Stomach (tissue), 8 donors: ENCODE measurements at regions not wholly inside any gene's neighbourhood (a gene's known extent, or its start where the extent isn't known, plus 50 kb on each side); places are given as distances from the start of the nearest gene placed in this dataset.

Experiments
- DNase-seq, 2 donors: peaks; one replicate each; pipeline versions ENCODE4 v3.0.0 to v3.0.0-alpha.2; 2013 to 2019
- H3K27ac ChIP-seq, 5 donors: fragments of 200-600 bp in 4 of 5; sonication (generic) in 4 of 5; one replicate each; pipeline ENCODE4 v1.5.1; 2013 to 2019; ENCODE audit warnings: mild to moderate bottlenecking in 1 of 5, moderate library complexity in 1 of 5
- H3K27me3 ChIP-seq, 3 donors: fragments of 200-600 bp; sonication (generic); one replicate each; pipeline ENCODE4 v1.5.1; 2017 to 2019; ENCODE audit warnings: mixed run types in 1 of 3
- H3K36me3 ChIP-seq, 4 donors: fragments of 200-600 bp; sonication (generic); 1 replicate in 3 of 4; 2 replicates in 1 of 4; pipeline ENCODE4 v1.5.1; 2016 to 2019
- H3K4me1 ChIP-seq, 4 donors: fragments of 200-600 bp; sonication (generic); one replicate each; pipeline ENCODE4 v1.5.1; 2016 to 2019
- H3K4me3 ChIP-seq, 4 donors: fragments of 200-600 bp; sonication (generic) in 3 of 4; one replicate each; pipeline ENCODE4 v1.5.1; 2016 to 2019; ENCODE audit warnings: mild to moderate bottlenecking in 1 of 4
- H3K9me3 ChIP-seq, 4 donors: fragments of 200-600 bp; sonication (generic); one replicate each; pipeline ENCODE4 v1.5.1; 2016 to 2019
- EP300 ChIP-seq: sonication (generic); formaldehyde crosslinking; IDR thresholded peaks from one replicate; pipeline ENCODE4 v1.6.1; 2017; ENCODE audit warnings: antibody characterized with exemption
- POLR2A ChIP-seq, 4 donors: fragments of 450-650 bp; IDR thresholded peaks; one replicate each; pipeline ENCODE4 v1.6.1; 2016; ENCODE audit warnings: antibody characterized with exemption in 4 of 4, control low read depth in 2 of 4, mild to moderate bottlenecking in 1 of 4, moderate library complexity in 1 of 4
- POLR2AphosphoS5 ChIP-seq, 3 donors: sonication (generic); formaldehyde crosslinking; IDR thresholded peaks; one replicate each; pipeline ENCODE4 v1.6.1; 2016; ENCODE audit warnings: antibody characterized with exemption in 3 of 3
- WGBS, 5 donors: extraction: QIAGEN DNeasy Blood & Tissue Kit in 3 of 5; methylation state at CpG; one replicate each; pipeline versions ENCODE4 v1.1.5 to v1.1.7; 2013 to 2018; 5-methylcytosine and 5-hydroxymethylcytosine counted together
- intact Hi-C: fragments of 100-400 bp; cut with DNase I; formaldehyde crosslinking; loops from one replicate; pipeline ENCODE4 v1.15.1; 2023; ENCODE audit warnings: low total_unique reads
- TF ChIP-seq, protein P1 (sequence below), 7 experiments: fragments of 450-650 bp in 4 of 7; fragments of 200-600 bp in 3 of 7; sonication (generic) in 3 of 7; IDR thresholded peaks; one replicate each; pipeline ENCODE4 v1.5.1; 2016 to 2019; ENCODE audit warnings: antibody characterized with exemption in 7 of 7, control low read depth in 2 of 7, mild to moderate bottlenecking in 1 of 7
- donor health status: healthy with polysubstance abuse.
- donor health status: Bipolar disorder and iron deficiency.
- donor health status: healthy.

- Histone ChIP-seq H3K4me3 (no peak overlapping the region), H3K27me3 (peaks cover 0 to 6% (median 0%) of the 10 kb centered on the region in 3 donors), H3K36me3 (no peaks in the 10 kb centered on the region), H3K27ac (no peak overlapping the region), H3K4me1 (no peaks in the 10 kb centered on the region), H3K9me3 (peaks cover 0 to 64% (median 11%) of the 10 kb centered on the region in 4 donors)
- intact Hi-C loops = no loop called here
- DNase-seq = no peak
- 74 to 82% (median 78%) methylated on average over 15 of the region's 15 CpGs for WGBS, 5 donors
- TF ChIP-seq, protein P1, sequence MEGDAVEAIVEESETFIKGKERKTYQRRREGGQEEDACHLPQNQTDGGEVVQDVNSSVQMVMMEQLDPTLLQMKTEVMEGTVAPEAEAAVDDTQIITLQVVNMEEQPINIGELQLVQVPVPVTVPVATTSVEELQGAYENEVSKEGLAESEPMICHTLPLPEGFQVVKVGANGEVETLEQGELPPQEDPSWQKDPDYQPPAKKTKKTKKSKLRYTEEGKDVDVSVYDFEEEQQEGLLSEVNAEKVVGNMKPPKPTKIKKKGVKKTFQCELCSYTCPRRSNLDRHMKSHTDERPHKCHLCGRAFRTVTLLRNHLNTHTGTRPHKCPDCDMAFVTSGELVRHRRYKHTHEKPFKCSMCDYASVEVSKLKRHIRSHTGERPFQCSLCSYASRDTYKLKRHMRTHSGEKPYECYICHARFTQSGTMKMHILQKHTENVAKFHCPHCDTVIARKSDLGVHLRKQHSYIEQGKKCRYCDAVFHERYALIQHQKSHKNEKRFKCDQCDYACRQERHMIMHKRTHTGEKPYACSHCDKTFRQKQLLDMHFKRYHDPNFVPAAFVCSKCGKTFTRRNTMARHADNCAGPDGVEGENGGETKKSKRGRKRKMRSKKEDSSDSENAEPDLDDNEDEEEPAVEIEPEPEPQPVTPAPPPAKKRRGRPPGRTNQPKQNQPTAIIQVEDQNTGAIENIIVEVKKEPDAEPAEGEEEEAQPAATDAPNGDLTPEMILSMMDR (IDR thresholded peaks at IDR 0.05) = no peak
- TF ChIP-seq POLR2A (IDR thresholded peaks at IDR 0.05) (no peak), POLR2AphosphoS5 (IDR thresholded peaks at IDR 0.05) (no peak), EP300 (no peak)
Observed at GRCh38 chrX:874061-874460, 243.5 kb downstream of the SHOX start.

DNA sequence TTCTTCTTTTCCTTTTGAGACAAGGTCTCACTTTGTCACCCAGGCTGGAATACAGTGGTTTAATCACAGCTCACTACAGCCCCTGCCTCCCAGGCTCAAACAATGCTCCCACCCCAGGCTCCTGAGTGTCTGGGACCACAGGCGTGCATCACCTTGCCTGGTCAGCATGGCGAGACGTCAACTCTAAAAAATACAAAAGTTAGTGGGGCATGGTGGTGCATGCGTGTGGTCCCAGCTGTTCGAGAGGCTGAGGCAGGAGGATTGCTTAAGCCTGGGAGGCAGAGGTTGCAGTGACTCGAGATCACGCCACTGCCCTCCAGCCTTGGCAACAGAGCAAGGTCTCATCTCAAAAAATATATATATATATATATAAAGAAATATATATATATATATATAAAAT, 242.4 kb downstream of the SHOX start:
- 78 to 90% (median 87%) methylated on average over 7 of the region's 7 CpGs for WGBS, 5 donors
- peaks cover 0 to 6% (median 0%) of the 10 kb centered on the region in 3 donors for H3K27me3 ChIP-seq
- no peak overlapping the region for H3K4me3 ChIP-seq
- H3K36me3 ChIP-seq = no peaks in the 10 kb centered on the region
- H3K27ac ChIP-seq = no peak overlapping the region
- no peak for DNase-seq
- peaks cover 0 to 65% (median 11%) of the 10 kb centered on the region in 4 donors for H3K9me3 ChIP-seq
- no peaks in the 10 kb centered on the region for H3K4me1 ChIP-seq
- TF ChIP-seq POLR2AphosphoS5 (IDR thresholded peaks at IDR 0.05) (no peak), EP300 (no peak), POLR2A (IDR thresholded peaks at IDR 0.05) (no peak)
- TF ChIP-seq, protein P1 (IDR thresholded peaks at IDR 0.05) = no peak
- intact Hi-C loops = no loop called here

- H3K9me3 ChIP-seq = peaks cover 0 to 60% (median 4%) of the 10 kb centered on the region in 4 donors
- H3K36me3 ChIP-seq = no peaks in the 10 kb centered on the region
- H3K27ac ChIP-seq = no peak overlapping the region
- no peaks in the 10 kb centered on the region for H3K4me1 ChIP-seq
- H3K4me3 ChIP-seq = no peak overlapping the region
- 88 to 96% (median 93%) methylated on average over 18 to 19 of the region's 19 CpGs for WGBS, 5 donors
- TF ChIP-seq POLR2A (IDR thresholded peaks at IDR 0.05) (no peak), EP300 (no peak), POLR2AphosphoS5 (IDR thresholded peaks at IDR 0.05) (no peak)
- TF ChIP-seq, protein P1 (IDR thresholded peaks at IDR 0.05) = no peak
- intact Hi-C loops = no loop called here
- no peak for DNase-seq
- peaks cover 0 to 6% (median 0%) of the 10 kb centered on the region in 3 donors for H3K27me3 ChIP-seq
Observed at GRCh38 chrX:872090-872489, 241.5 kb downstream of the SHOX start.

DNA sequence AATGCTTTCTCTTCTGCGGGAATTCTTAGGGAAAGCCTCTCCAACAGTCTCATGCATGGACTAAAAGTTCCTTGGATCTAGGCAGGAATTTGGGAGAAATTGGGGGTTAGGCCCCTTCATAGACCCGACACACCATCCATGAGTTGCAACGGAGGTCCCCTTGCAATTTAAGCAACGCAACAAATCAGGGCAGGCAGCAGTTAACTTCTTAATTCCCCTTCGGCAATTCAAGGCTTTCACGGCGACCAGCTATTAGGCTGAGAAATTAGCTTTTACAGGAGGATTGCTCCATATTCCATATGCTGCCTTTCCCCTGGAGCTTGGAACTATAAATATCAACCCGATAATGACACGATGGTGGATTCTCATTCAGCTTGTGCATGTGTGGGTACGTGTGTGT, 241.0 kb downstream of the SHOX start:
- H3K27me3 ChIP-seq = peaks cover 0 to 6% (median 0%) of the 10 kb centered on the region in 3 donors
- 87 to 93% (median 92%) methylated on average over 10 of the region's 10 CpGs for WGBS, 5 donors
- H3K4me1 ChIP-seq = no peaks in the 10 kb centered on the region
- H3K36me3 ChIP-seq = no peaks in the 10 kb centered on the region
- DNase-seq = no peak
- intact Hi-C loops = no loop called here
- no peak for TF ChIP-seq POLR2A (IDR thresholded peaks at IDR 0.05)
- no peak for TF ChIP-seq EP300
- no peak overlapping the region for H3K27ac ChIP-seq
- H3K4me3 ChIP-seq = no peak overlapping the region
- peaks cover 0 to 55% (median 2%) of the 10 kb centered on the region in 4 donors for H3K9me3 ChIP-seq

DNA sequence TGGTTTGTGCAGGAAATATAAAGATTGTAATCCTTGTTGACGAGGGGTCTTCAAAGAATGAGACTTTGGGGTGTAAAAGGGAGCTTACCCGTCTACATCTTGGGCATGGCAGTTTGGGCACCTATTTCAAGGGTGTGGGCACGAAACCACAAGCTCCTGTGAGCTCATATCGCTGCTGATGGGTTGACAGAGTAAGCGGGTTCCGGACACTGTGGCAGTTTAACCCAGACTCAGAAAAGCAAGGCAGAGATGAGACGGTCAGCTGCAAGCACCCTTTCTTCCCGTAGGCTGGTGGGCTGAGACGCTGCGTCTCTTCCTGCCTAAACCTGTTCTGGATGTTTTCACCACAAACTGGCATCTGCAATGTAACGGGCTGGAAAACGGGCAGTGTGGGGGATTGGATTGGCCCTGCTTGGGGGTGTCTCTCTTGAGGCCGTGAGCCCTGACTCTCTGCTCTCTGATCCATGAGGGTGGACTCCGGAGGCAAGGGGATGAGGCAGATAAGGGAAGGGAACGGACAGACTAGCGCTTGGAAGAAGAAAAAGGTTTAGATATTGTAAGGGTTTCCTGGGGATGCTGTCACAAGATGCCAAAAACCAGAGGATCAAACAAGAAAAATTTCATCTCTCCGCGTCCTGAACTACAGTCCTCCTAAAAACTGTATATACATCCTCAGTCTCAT, 237.5 kb downstream of the SHOX start:
- no peaks in the 10 kb centered on the region for H3K4me1 ChIP-seq
- no peaks in the 10 kb centered on the region for H3K27me3 ChIP-seq
- TF ChIP-seq EP300 (no peak), POLR2AphosphoS5 (IDR thresholded peaks at IDR 0.05) (no peak), POLR2A (IDR thresholded peaks at IDR 0.05) (no peak)
- TF ChIP-seq, protein P1 (IDR thresholded peaks at IDR 0.05) = no peak
- no peak for DNase-seq
- peaks cover 0 to 45% (median under 1%) of the 10 kb centered on the region in 4 donors for H3K9me3 ChIP-seq
- intact Hi-C loops = no loop called here
- H3K27ac ChIP-seq = no peak overlapping the region
- WGBS, 5 donors = 64 to 78% (median 76%) methylated on average over 18 of the region's 18 CpGs
- no peaks in the 10 kb centered on the region for H3K36me3 ChIP-seq
- H3K4me3 ChIP-seq = no peak overlapping the region
